ENCODE measurements at regions not wholly inside any gene's neighbourhood (a gene's known extent, or its start where the extent isn't known, plus 50 kb on each side); places are given as distances from the start of the nearest gene placed in this dataset.

GRCh38 chr3:137106612-137107240 lies 148.9 kb downstream of the IL20RB start:
- H3F3A ChIP-seq (replicated peaks; ENCODE audit: insufficient read depth), result no peaks in the 10 kb centered on the region
- H2AFZ ChIP-seq (ENCODE audit: low read depth), result no peak overlapping the region
- H3K27ac ChIP-seq (ENCODE audit: low read depth in 2 of 2, low read length in 1 of 2), result no peak overlapping the region
- H3K4me3 ChIP-seq (ENCODE audit: low read depth in 2 of 2, low read length in 1 of 2), result no peak overlapping the region
- WGBS (ENCODE audit: low lambda C conversion rate), result 46% methylated on average over 8 of the region's 8 CpGs
- CTCF ChIA-PET, result interaction anchor here (0.8 to 6.1 kb wide), 17 partner anchors 10 to 946 kb away, joined by 3 to 70 read pairs (median 6); no protein-coding TSS in a partner anchor
- no peaks in the 10 kb centered on the region for H3K4me1 ChIP-seq (ENCODE audit: control insufficient read depth in 1 of 2, insufficient read depth in 2 of 2, low read depth in 1 of 2, low read length in 1 of 2)
- H3K4me2 ChIP-seq, result no peak overlapping the region
- POLR2A ChIA-PET, result no interaction called here
- H3K9me3 ChIP-seq, result no peaks in the 10 kb centered on the region
- no peaks in the 10 kb centered on the region for H3K27me3 ChIP-seq (ENCODE audit: insufficient read depth)
- no peak overlapping the region for H3K9ac ChIP-seq
- DNase-seq, result no peak
- H3K9me2 ChIP-seq, result no peaks in the 10 kb centered on the region
- H4K20me1 ChIP-seq (ENCODE audit: insufficient read depth), result no peaks in the 10 kb centered on the region
- no peaks in the 10 kb centered on the region for H3K79me2 ChIP-seq (ENCODE audit: insufficient read depth)
- TF ChIP-seq IRF3 (IDR thresholded peaks at IDR 0.05; ENCODE audit: low read depth, low read length) (no peak), PBX3 (IDR thresholded peaks at IDR 0.05) (no peak), FOSL2 (IDR thresholded peaks at IDR 0.05; ENCODE audit: borderline replicate concordance, low read depth) (no peak), EZH2phosphoT487 (IDR thresholded peaks at IDR 0.05; ENCODE audit: borderline replicate concordance, low read depth) (no peak), RXRA (IDR thresholded peaks at IDR 0.05; ENCODE audit: borderline replicate concordance, low read depth) (no peak), ZBTB33 (IDR thresholded peaks at IDR 0.05; ENCODE audit: borderline replicate concordance, low read depth) (no peak), REST (IDR thresholded peaks at IDR 0.05; ENCODE audit: low read depth, low read length) (no peak)
- no peaks in the 10 kb centered on the region for H3K36me3 ChIP-seq (replicated peaks in 1 of 2; ENCODE audit: control insufficient read depth in 1 of 2, insufficient read depth in 2 of 2, low read length in 1 of 2)

Measured in SK-N-SH (cell line).